ENCODE measurements at regions not wholly inside any gene's neighbourhood (a gene's known extent, or its start where the extent isn't known, plus 50 kb on each side); places are given as distances from the start of the nearest gene placed in this dataset.

GRCh38 chr13:63370101-63370500 is 1954.5 kb upstream of the PCDH20 start:
- no peak for TF ChIP-seq CTCF (IDR thresholded peaks at IDR 0.05; ENCODE audit: low read depth, low read length)
- H3K9me3 ChIP-seq (ENCODE audit: severe bottlenecking): no peaks in the 10 kb centered on the region
- no peak overlapping the region for H3K27ac ChIP-seq
- H3K36me3 ChIP-seq: no peaks in the 10 kb centered on the region
- H3K27me3 ChIP-seq (ENCODE audit: insufficient read depth, low read depth, severe bottlenecking): no peaks in the 10 kb centered on the region
- H3K4me3 ChIP-seq (ENCODE audit: low read depth, low read length): no peak overlapping the region
- no peak for DNase-seq

- no peak overlapping the region for H3K27ac ChIP-seq
- no peaks in the 10 kb centered on the region for H3K9me3 ChIP-seq (ENCODE audit: severe bottlenecking)
- no peaks in the 10 kb centered on the region for H3K36me3 ChIP-seq
- H3K4me3 ChIP-seq (ENCODE audit: low read depth, low read length): no peak overlapping the region
- no peak for TF ChIP-seq CTCF (IDR thresholded peaks at IDR 0.05; ENCODE audit: low read depth, low read length)
- no peak for DNase-seq
- H3K27me3 ChIP-seq (ENCODE audit: insufficient read depth, low read depth, severe bottlenecking): no peaks in the 10 kb centered on the region
Observed at GRCh38 chr13:63367522-63368198, 1952.0 kb upstream of the PCDH20 start.

- no peak for DNase-seq
- no peak for TF ChIP-seq CTCF (IDR thresholded peaks at IDR 0.05; ENCODE audit: low read depth, low read length)
- H3K27ac ChIP-seq: no peak overlapping the region
- H3K9me3 ChIP-seq (ENCODE audit: severe bottlenecking): no peaks in the 10 kb centered on the region
- H3K27me3 ChIP-seq (ENCODE audit: insufficient read depth, low read depth, severe bottlenecking): no peaks in the 10 kb centered on the region
- H3K36me3 ChIP-seq: no peaks in the 10 kb centered on the region
- no peak overlapping the region for H3K4me3 ChIP-seq (ENCODE audit: low read depth, low read length)
Observed at GRCh38 chr13:63364159-63364558, 1948.5 kb upstream of the PCDH20 start.

GRCh38 chr13:63351533-63351932 is 1935.9 kb upstream of the PCDH20 start:
- Histone ChIP-seq H3K36me3 (no peaks in the 10 kb centered on the region), H3K9me3 (ENCODE audit: severe bottlenecking) (no peaks in the 10 kb centered on the region), H3K27me3 (ENCODE audit: insufficient read depth, low read depth, severe bottlenecking) (no peaks in the 10 kb centered on the region), H3K27ac (no peak overlapping the region), H3K4me3 (ENCODE audit: low read depth, low read length) (no peak overlapping the region)
- no peak for TF ChIP-seq CTCF (IDR thresholded peaks at IDR 0.05; ENCODE audit: low read depth, low read length)
- no peak for DNase-seq

GRCh38 chr13:63351081-63351480 is 1935.4 kb upstream of the PCDH20 start:
- TF ChIP-seq CTCF (IDR thresholded peaks at IDR 0.05; ENCODE audit: low read depth, low read length): no peak
- no peak overlapping the region for H3K27ac ChIP-seq
- DNase-seq: no peak
- H3K36me3 ChIP-seq: no peaks in the 10 kb centered on the region
- no peaks in the 10 kb centered on the region for H3K27me3 ChIP-seq (ENCODE audit: insufficient read depth, low read depth, severe bottlenecking)
- no peaks in the 10 kb centered on the region for H3K9me3 ChIP-seq (ENCODE audit: severe bottlenecking)
- H3K4me3 ChIP-seq (ENCODE audit: low read depth, low read length): no peak overlapping the region

GRCh38 chr13:63345835-63346234 is 1930.2 kb upstream of the PCDH20 start:
- TF ChIP-seq CTCF (IDR thresholded peaks at IDR 0.05; ENCODE audit: low read depth, low read length): no peak
- no peak overlapping the region for H3K27ac ChIP-seq
- no peaks in the 10 kb centered on the region for H3K9me3 ChIP-seq (ENCODE audit: severe bottlenecking)
- DNase-seq: no peak
- no peaks in the 10 kb centered on the region for H3K36me3 ChIP-seq
- no peaks in the 10 kb centered on the region for H3K27me3 ChIP-seq (ENCODE audit: insufficient read depth, low read depth, severe bottlenecking)
- H3K4me3 ChIP-seq (ENCODE audit: low read depth, low read length): no peak overlapping the region
